ENCODE measurements at regions not wholly inside any gene's neighbourhood (a gene's known extent, or its start where the extent isn't known, plus 50 kb on each side); places are given as distances from the start of the nearest gene placed in this dataset.

DNA sequence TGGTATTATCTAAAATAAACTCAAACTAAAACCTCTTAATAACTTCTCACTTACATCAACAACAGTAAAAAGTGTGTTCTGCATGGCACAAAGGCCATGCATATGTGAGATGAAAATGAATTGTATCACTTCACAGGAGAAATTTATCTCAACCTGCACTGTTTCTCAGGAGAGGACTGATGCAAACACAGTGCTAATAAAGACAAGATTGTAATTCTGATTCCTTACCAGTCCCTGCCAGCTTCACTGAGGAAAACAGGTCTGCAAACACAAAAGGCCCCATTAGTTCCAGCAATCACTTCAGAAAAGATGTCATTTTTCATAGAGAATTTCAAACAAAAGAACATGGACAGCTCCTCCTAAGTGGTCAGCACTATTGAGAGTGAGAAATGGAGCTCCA is 117.3 kb upstream of the PDE4D start:
- TF ChIP-seq, protein P1, sequence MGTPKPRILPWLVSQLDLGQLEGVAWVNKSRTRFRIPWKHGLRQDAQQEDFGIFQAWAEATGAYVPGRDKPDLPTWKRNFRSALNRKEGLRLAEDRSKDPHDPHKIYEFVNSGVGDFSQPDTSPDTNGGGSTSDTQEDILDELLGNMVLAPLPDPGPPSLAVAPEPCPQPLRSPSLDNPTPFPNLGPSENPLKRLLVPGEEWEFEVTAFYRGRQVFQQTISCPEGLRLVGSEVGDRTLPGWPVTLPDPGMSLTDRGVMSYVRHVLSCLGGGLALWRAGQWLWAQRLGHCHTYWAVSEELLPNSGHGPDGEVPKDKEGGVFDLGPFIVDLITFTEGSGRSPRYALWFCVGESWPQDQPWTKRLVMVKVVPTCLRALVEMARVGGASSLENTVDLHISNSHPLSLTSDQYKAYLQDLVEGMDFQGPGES (IDR thresholded peaks at IDR 0.05), result no peak
- no peak for TF ChIP-seq RAD21 (IDR thresholded peaks at IDR 0.05; ENCODE audit: insufficient read depth, low read depth, low read length)
- no peak for TF ChIP-seq EZH2 (IDR thresholded peaks at IDR 0.05; ENCODE audit: borderline replicate concordance, control insufficient read depth, low read depth, low read length)
- TF ChIP-seq, protein P2, sequence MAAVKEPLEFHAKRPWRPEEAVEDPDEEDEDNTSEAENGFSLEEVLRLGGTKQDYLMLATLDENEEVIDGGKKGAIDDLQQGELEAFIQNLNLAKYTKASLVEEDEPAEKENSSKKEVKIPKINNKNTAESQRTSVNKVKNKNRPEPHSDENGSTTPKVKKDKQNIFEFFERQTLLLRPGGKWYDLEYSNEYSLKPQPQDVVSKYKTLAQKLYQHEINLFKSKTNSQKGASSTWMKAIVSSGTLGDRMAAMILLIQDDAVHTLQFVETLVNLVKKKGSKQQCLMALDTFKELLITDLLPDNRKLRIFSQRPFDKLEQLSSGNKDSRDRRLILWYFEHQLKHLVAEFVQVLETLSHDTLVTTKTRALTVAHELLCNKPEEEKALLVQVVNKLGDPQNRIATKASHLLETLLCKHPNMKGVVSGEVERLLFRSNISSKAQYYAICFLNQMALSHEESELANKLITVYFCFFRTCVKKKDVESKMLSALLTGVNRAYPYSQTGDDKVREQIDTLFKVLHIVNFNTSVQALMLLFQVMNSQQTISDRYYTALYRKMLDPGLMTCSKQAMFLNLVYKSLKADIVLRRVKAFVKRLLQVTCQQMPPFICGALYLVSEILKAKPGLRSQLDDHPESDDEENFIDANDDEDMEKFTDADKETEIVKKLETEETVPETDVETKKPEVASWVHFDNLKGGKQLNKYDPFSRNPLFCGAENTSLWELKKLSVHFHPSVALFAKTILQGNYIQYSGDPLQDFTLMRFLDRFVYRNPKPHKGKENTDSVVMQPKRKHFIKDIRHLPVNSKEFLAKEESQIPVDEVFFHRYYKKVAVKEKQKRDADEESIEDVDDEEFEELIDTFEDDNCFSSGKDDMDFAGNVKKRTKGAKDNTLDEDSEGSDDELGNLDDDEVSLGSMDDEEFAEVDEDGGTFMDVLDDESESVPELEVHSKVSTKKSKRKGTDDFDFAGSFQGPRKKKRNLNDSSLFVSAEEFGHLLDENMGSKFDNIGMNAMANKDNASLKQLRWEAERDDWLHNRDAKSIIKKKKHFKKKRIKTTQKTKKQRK (IDR thresholded peaks at IDR 0.05; ENCODE audit: low read depth, low read length), result no peak
- TF ChIP-seq CHD4 (IDR thresholded peaks at IDR 0.05), result no peak
- no peak for TF ChIP-seq CTCF (IDR thresholded peaks at IDR 0.05 in 2 of 3, conservative IDR thresholded peaks at IDR 0.05 in 1 of 3; ENCODE audit: control insufficient read depth in 2 of 3, extremely low read depth in 1 of 3, insufficient read depth in 1 of 3, low read depth in 3 of 3, low read length in 3 of 3)
- no peak for TF ChIP-seq MEF2A (IDR thresholded peaks at IDR 0.05; ENCODE audit: insufficient read depth, low read depth, low read length)
- no peak for TF ChIP-seq POLR2AphosphoS2 (IDR thresholded peaks at IDR 0.05; ENCODE audit: low read depth, low read length)
